Activated naive CD4-positive, alpha-beta T cell treated with anti-CD3 and anti-CD28 coated beads, Interleukin-2, amount 10 ng/mL, durations not matched to agents 7 days and 5 days (primary cell): ENCODE measurements at regions not wholly inside any gene's neighbourhood (a gene's known extent, or its start where the extent isn't known, plus 50 kb on each side); places are given as distances from the start of the nearest gene placed in this dataset.

Experiments used
- CTCF ChIA-PET: fragments of 350-600 bp; sonication (Branson Sonifier 250); formaldehyde crosslinking; loops from one replicate; lab custom pipeline; 2021; ENCODE audit warnings: antibody characterized with exemption; lab: Charles Lee
- DNase-seq: peaks from one replicate; pipeline ENCODE4 v3.0.0-alpha.2; 2020
- H3K27ac Mint-ChIP-seq: one replicate; pipeline ENCODE4 v1.8.0; 2021; ENCODE audit warnings: mild to moderate bottlenecking, moderate library complexity, mixed read lengths
- H3K27me3 Mint-ChIP-seq: one replicate; pipeline ENCODE4 v1.8.0; 2021; ENCODE audit warnings: mild to moderate bottlenecking, mixed read lengths
- H3K36me3 Mint-ChIP-seq: one replicate; pipeline ENCODE4 v1.8.0; 2021; ENCODE audit warnings: mixed read lengths
- H3K4me1 Mint-ChIP-seq: one replicate; pipeline ENCODE4 v1.8.0; 2021; ENCODE audit warnings: mixed read lengths
- H3K4me3 Mint-ChIP-seq: one replicate; pipeline ENCODE4 v1.8.0; 2021; ENCODE audit warnings: mild to moderate bottlenecking, moderate library complexity, mixed read lengths
- H3K9me3 Mint-ChIP-seq: one replicate; pipeline ENCODE4 v1.8.0; 2021; ENCODE audit warnings: mixed read lengths

DNA sequence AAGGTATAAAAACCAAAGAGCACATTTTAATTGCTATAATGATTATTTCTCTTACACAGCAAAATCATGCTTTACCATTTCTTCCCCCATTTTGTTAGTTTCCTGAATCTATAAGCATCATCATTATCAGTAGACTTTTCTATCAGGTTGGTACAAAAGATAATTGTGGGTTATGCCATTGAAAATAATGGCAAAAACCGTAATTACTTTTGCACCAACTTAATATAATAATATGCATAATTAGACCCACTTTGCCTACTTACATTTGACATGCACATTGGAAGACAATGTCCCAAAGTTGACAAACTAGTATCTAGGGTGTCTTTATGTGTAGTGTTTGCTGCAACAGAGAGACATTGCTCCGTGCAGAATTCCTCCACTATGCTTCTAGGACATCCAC lies 594.2 kb downstream of the LMO4 start:
- no peak overlapping the region for H3K4me3 Mint-ChIP-seq
- no peaks in the 10 kb centered on the region for H3K36me3 Mint-ChIP-seq
- no peaks in the 10 kb centered on the region for H3K9me3 Mint-ChIP-seq
- CTCF ChIA-PET: no interaction called here
- no peaks in the 10 kb centered on the region for H3K27me3 Mint-ChIP-seq
- no peak overlapping the region for H3K27ac Mint-ChIP-seq
- no peaks in the 10 kb centered on the region for H3K4me1 Mint-ChIP-seq
- no peak for DNase-seq

DNA sequence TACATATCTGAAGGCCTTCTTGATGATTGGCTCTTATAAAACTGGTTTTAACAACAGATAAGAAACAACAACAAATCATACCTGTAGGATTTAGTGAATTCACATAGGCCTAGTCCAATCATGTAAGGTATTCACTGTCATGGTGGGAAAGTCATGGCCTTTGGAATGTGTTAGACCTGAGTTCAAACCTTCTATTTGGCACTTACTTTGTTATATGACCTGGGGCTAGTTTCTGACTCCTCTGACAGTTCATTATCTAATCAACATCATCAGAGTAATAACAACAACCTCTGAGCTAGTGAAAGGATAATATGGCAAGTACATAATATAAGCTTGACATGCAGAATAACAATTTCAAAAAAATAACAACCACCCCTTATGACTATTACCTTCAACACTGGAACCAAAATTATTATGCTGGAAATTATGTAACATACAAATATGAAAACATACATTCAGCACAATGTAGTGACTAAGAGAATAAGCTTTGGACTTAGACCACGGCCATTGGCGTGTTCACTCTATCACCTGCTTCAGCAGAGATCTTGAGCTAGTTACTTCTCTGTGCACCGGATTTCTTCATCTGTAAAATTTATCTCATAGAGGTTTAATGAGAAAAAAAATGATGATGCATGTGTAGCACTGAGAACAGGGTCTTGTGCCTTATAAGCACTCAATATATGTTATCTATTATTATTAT lies 597.6 kb downstream of the LMO4 start:
- H3K4me1 Mint-ChIP-seq: no peaks in the 10 kb centered on the region

GRCh38 chr1:87926921-87927320 lies 598.2 kb downstream of the LMO4 start:
- DNase-seq: no peak
- Mint-ChIP-seq H3K27me3 (no peaks in the 10 kb centered on the region), H3K4me3 (no peak overlapping the region), H3K27ac (no peak overlapping the region), H3K4me1 (no peaks in the 10 kb centered on the region), H3K9me3 (peaks cover 4% of the 10 kb centered on the region), H3K36me3 (no peaks in the 10 kb centered on the region)
- CTCF ChIA-PET: no interaction called here

More for the DNA sequence above, 597.6 kb downstream of the LMO4 start:
- DNase-seq: no peak
- peaks cover 4% of the 10 kb centered on the region for H3K9me3 Mint-ChIP-seq
- H3K27me3 Mint-ChIP-seq: no peaks in the 10 kb centered on the region
- CTCF ChIA-PET: no interaction called here
- no peak overlapping the region for H3K4me3 Mint-ChIP-seq
- H3K36me3 Mint-ChIP-seq: no peaks in the 10 kb centered on the region
- H3K27ac Mint-ChIP-seq: no peak overlapping the region

DNA sequence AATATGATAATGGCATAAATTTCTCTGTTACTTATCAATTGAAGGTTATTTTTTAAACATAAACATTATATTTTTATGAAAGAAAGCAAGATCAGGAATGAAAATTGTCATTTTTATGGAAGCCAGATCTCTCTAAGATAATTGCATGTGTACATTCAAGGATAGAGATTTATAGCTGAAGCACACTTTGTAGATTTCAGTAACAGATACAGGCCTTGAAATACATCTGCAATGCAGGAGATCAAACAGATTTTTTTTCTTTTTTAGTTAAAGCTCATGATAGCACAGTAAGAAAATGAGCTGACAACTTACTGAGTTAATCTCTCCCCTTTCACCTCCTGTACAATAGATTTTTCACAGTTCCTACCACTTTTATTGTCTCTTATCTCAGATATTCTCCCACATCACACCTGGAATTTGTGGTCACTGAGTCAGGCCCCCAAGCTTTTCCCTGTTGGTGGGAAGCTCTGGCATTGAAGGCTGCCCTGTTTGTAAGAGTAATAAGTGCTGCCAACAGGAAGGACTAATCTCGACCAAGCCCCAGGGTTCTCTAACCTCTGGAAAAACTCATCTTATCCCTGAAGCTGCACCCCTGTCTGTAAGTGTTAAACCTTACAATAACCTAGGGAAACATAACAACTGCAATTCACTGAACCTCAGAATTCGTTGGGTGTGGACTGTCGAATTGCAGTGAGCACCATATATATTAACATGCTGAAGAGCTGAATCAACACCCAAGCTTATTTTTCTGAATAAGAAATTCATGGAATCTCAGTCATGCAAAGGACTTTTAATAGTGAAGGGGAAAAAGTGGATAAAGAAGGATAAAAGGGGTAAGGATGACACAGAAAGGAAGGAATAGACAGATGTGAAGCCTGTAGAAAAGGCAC lies 599.0 kb downstream of the LMO4 start:
- no peak for DNase-seq
- H3K4me1 Mint-ChIP-seq: no peaks in the 10 kb centered on the region
- no peak overlapping the region for H3K27ac Mint-ChIP-seq
- no peak overlapping the region for H3K4me3 Mint-ChIP-seq
- no peaks in the 10 kb centered on the region for H3K27me3 Mint-ChIP-seq
- H3K9me3 Mint-ChIP-seq: peaks cover 4% of the 10 kb centered on the region
- H3K36me3 Mint-ChIP-seq: no peaks in the 10 kb centered on the region
- CTCF ChIA-PET: interaction anchor here (0.7 kb wide), 1 partner anchor 200 kb away, joined by 3 read pairs; no protein-coding TSS in a partner anchor

DNA sequence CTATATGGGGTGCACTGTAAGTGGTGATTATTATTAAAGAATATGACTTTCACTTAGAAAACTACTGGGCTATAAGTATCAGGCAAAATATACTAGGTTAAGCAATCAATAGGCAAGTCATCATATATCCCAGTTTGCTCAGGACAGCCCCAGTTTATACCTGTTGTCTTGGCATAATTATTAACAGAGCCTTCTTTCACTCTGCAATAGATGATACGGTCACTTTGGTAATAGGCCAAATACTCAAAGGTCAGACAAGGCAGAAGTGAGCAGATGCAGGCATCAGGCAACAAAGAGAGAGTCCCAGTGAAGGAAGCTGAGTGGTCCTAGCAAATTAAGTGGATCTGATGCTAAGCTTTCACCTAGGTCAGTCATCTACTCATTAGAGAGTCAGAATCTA lies 599.9 kb downstream of the LMO4 start:
- CTCF ChIA-PET: no interaction called here
- no peaks in the 10 kb centered on the region for H3K4me1 Mint-ChIP-seq
- peaks cover 4% of the 10 kb centered on the region for H3K9me3 Mint-ChIP-seq
- no peaks in the 10 kb centered on the region for H3K36me3 Mint-ChIP-seq
- no peak overlapping the region for H3K4me3 Mint-ChIP-seq
- no peak overlapping the region for H3K27ac Mint-ChIP-seq
- H3K27me3 Mint-ChIP-seq: peaks cover 4% of the 10 kb centered on the region
- DNase-seq: no peak

GRCh38 chr1:87929906-87930305 lies 601.2 kb downstream of the LMO4 start:
- no peak overlapping the region for H3K4me3 Mint-ChIP-seq
- no peaks in the 10 kb centered on the region for H3K4me1 Mint-ChIP-seq
- no peak overlapping the region for H3K27ac Mint-ChIP-seq
- no peaks in the 10 kb centered on the region for H3K36me3 Mint-ChIP-seq
- no peak for DNase-seq
- H3K27me3 Mint-ChIP-seq: peaks cover 4% of the 10 kb centered on the region
- H3K9me3 Mint-ChIP-seq: peaks cover 4% of the 10 kb centered on the region
- CTCF ChIA-PET: no interaction called here

DNA sequence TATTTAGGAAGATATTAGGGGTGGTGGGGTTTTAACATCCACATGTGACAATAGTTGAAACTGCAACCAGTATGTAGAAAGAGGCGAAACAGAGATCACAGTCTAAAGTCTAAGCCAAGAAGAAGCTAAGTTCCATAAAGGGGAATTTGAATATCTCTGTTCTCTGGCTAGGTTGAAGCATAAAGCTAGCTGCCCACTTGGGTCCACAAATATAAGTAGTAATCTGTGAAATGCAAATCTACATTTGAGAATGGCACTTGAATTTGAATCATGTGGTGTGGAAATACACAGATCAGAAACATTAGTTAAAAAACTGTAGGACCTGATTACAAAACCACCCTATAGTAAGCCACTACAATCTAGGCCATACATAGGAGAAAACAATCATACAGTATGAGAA lies 602.1 kb downstream of the LMO4 start:
- H3K9me3 Mint-ChIP-seq: peaks cover 4% of the 10 kb centered on the region
- H3K27ac Mint-ChIP-seq: no peak overlapping the region
- H3K4me3 Mint-ChIP-seq: no peak overlapping the region
- H3K4me1 Mint-ChIP-seq: no peaks in the 10 kb centered on the region
- DNase-seq: no peak
- H3K36me3 Mint-ChIP-seq: no peaks in the 10 kb centered on the region
- peaks cover 4% of the 10 kb centered on the region for H3K27me3 Mint-ChIP-seq
- CTCF ChIA-PET: no interaction called here

GRCh38 chr1:87933171-87933570 lies 604.5 kb downstream of the LMO4 start:
- peaks cover 4% of the 10 kb centered on the region for H3K9me3 Mint-ChIP-seq
- CTCF ChIA-PET: no interaction called here
- DNase-seq: no peak
- H3K4me3 Mint-ChIP-seq: no peak overlapping the region
- H3K36me3 Mint-ChIP-seq: no peaks in the 10 kb centered on the region
- peaks cover 8% of the 10 kb centered on the region for H3K27me3 Mint-ChIP-seq
- H3K27ac Mint-ChIP-seq: no peak overlapping the region
- H3K4me1 Mint-ChIP-seq: no peaks in the 10 kb centered on the region

DNA sequence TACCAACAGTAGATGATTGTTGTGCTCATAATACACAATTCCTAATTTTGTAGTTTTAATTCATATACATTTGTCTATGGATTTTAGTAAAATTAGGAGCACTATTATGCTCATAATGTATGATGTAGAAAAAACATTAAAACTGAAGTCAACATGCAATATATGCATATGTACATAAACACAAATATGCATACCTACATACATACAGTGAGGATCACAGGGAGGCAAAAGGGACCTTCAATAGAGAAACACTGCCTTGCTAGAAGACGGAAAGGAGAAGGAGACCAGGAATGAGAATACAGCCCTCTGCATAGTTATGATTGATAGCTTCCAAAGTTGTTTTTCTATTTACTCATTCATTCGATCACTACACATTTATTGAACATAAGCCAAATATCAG lies 606.5 kb downstream of the LMO4 start:
- no peak for DNase-seq
- no peak overlapping the region for H3K27ac Mint-ChIP-seq
- no peak overlapping the region for H3K4me3 Mint-ChIP-seq
- H3K4me1 Mint-ChIP-seq: no peaks in the 10 kb centered on the region
- H3K27me3 Mint-ChIP-seq: peaks cover 8% of the 10 kb centered on the region
- CTCF ChIA-PET: no interaction called here
- no peaks in the 10 kb centered on the region for H3K36me3 Mint-ChIP-seq
- H3K9me3 Mint-ChIP-seq: peaks cover 4% of the 10 kb centered on the region

- H3K27ac Mint-ChIP-seq: no peak overlapping the region
- CTCF ChIA-PET: no interaction called here
- H3K4me1 Mint-ChIP-seq: no peaks in the 10 kb centered on the region
- no peaks in the 10 kb centered on the region for H3K36me3 Mint-ChIP-seq
- H3K27me3 Mint-ChIP-seq: peaks cover 8% of the 10 kb centered on the region
- DNase-seq: no peak
- no peaks in the 10 kb centered on the region for H3K9me3 Mint-ChIP-seq
- H3K4me3 Mint-ChIP-seq: no peak overlapping the region
These were observed 609.2 kb downstream of the LMO4 start for GRCh38 chr1:87937831-87938395.

- DNase-seq: no peak
- CTCF ChIA-PET: no interaction called here
- no peaks in the 10 kb centered on the region for H3K36me3 Mint-ChIP-seq
- H3K4me1 Mint-ChIP-seq: no peaks in the 10 kb centered on the region
- no peak overlapping the region for H3K4me3 Mint-ChIP-seq
- H3K27ac Mint-ChIP-seq: no peak overlapping the region
- H3K27me3 Mint-ChIP-seq: peaks cover 4% of the 10 kb centered on the region
- no peaks in the 10 kb centered on the region for H3K9me3 Mint-ChIP-seq
These were observed 610.0 kb downstream of the LMO4 start for GRCh38 chr1:87938631-87939030.

DNA sequence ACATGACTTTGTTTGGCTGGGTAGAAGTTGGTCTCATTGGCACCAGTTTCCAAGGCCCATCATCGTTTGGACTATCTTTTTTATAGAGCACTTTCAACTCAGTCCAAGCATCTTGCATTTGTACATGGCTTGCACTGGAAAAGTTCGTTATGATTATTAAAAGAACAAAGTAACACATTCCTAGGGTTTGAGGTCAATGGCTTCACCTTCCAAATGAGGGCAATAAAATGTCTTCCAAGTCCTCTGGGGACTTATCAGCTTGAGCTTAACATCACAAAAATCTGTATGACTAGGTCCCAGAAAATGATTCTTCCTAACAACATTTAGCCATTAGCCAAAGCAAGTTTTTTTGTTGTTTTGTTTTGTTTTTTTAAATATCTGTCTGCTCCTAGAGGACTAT lies 610.8 kb downstream of the LMO4 start:
- H3K4me3 Mint-ChIP-seq: no peak overlapping the region
- peaks cover 4% of the 10 kb centered on the region for H3K27me3 Mint-ChIP-seq
- H3K27ac Mint-ChIP-seq: no peak overlapping the region
- no peak for DNase-seq
- no peaks in the 10 kb centered on the region for H3K9me3 Mint-ChIP-seq
- no peaks in the 10 kb centered on the region for H3K36me3 Mint-ChIP-seq
- CTCF ChIA-PET: no interaction called here
- H3K4me1 Mint-ChIP-seq: no peaks in the 10 kb centered on the region

DNA sequence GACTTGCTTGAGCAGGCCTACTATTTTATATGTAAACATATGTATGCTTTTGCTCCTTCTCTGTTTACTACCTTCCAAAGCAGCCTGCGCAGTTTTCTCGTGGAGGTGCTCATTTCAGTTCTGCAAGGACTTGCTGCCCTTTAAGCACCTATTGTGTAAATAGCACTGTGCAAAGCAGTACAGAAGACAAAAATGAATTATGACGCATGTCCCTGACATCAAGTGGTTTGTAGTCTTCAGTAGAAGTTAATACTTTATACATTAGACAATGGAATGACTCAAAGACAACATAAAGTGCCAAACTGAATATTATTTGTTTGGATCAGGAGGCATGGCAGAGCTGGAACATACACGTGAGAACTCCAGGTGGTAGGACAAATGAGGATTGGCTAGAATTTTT lies 611.7 kb downstream of the LMO4 start:
- Mint-ChIP-seq H3K4me1 (no peaks in the 10 kb centered on the region), H3K27ac (no peak overlapping the region), H3K9me3 (no peaks in the 10 kb centered on the region), H3K4me3 (no peak overlapping the region), H3K27me3 (peaks cover 4% of the 10 kb centered on the region), H3K36me3 (no peaks in the 10 kb centered on the region)
- CTCF ChIA-PET: no interaction called here
- no peak for DNase-seq

DNA sequence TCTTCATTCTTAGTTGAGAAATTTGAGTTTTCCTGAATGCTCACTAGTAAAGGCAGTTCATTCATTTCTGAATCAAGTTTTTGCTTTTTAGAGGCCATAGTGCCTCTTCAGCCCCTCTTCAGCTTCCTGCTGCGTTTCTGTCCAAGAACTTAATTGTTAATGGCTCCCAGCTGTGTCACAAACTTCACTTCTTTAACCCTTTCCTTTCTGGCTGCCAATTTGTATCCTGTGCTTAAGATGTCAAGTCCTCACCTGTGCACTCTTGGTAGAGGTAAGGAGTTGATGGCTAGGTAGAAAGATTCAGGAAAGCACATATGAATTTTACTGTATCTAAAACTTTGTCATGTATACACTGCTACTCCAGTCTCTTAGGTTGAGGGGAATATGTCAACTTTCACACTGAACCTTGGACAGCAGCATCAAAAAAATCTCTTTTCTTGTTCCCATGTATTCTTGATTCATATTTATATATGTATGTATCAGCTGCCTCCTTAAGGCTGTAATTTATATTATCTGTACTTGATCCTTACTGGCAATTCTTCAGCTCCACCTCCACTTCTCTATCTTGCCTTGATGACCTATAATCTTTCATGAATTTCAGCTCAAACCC lies 612.8 kb downstream of the LMO4 start:
- no peaks in the 10 kb centered on the region for H3K4me1 Mint-ChIP-seq
- H3K27ac Mint-ChIP-seq: no peak overlapping the region
- peaks cover 4% of the 10 kb centered on the region for H3K27me3 Mint-ChIP-seq
- DNase-seq: no peak
- CTCF ChIA-PET: interaction anchor here (0.6 kb wide), 1 partner anchor 220 kb away, joined by 4 read pairs; no protein-coding TSS in a partner anchor
- H3K4me3 Mint-ChIP-seq: no peak overlapping the region
- H3K9me3 Mint-ChIP-seq: no peaks in the 10 kb centered on the region
- no peaks in the 10 kb centered on the region for H3K36me3 Mint-ChIP-seq
